Head of caudate nucleus (tissue), 42 donors: ENCODE measurements at regions not wholly inside any gene's neighbourhood (a gene's known extent, or its start where the extent isn't known, plus 50 kb on each side); places are given as distances from the start of the nearest gene placed in this dataset.
A peak's percentile ranks its signal among the peaks of the same experiment; 100 is the strongest.

Experiments
- DNase-seq, 42 donors: peaks; one replicate each; pipeline versions ENCODE4 v3.0.0 to v3.0.0-alpha.2; 2020 to 2021; ENCODE audit warnings: mixed read lengths in 7 of 42
- intact Hi-C: fragments of 100-400 bp; cut with DNase I; formaldehyde crosslinking; loops from one replicate; pipeline ENCODE4 v1.15.0; 2022

GRCh38 chr22:48887394-48888332 lies 940.0 kb downstream of the BRD1 start:
- DNase-seq: no peak
- intact Hi-C loops: no loop called here

GRCh38 chr22:48886604-48887393 lies 940.9 kb downstream of the BRD1 start:
- DNase-seq: peak in 14 of 42 donors; percentile 0 to 33 (median 12)
- intact Hi-C loops: no loop called here

- peak in 10 of 42 donors; percentile 2 to 27 (median 6) for DNase-seq
- intact Hi-C loops: no loop called here
These were observed 941.8 kb downstream of the BRD1 start for GRCh38 chr22:48885919-48886305.

GRCh38 chr22:48885271-48885918 lies 942.3 kb downstream of the BRD1 start:
- peak in 10 of 42 donors; percentile 3 to 32 (median 9) for DNase-seq
- intact Hi-C loops: no loop called here

- peak in 9 of 42 donors; percentile 3 to 36 (median 10) for DNase-seq
- intact Hi-C loops: no loop called here
These were observed 942.9 kb downstream of the BRD1 start for GRCh38 chr22:48884786-48885185.

GRCh38 chr22:48884324-48884723 lies 943.3 kb downstream of the BRD1 start:
- peak in 7 of 42 donors; percentile 0 to 26 (median 13) for DNase-seq
- intact Hi-C loops: no loop called here

- peak in 6 of 42 donors; percentile 6 to 30 (median 14) for DNase-seq
- intact Hi-C loops: no loop called here
These were observed 944.3 kb downstream of the BRD1 start for GRCh38 chr22:48883211-48883960.

GRCh38 chr22:48882636-48883200 lies 945.0 kb downstream of the BRD1 start:
- intact Hi-C loops: no loop called here
- peak in 5 of 42 donors; percentile 6 to 30 (median 14) for DNase-seq

- intact Hi-C loops: no loop called here
These were observed 946.2 kb downstream of the BRD1 start for GRCh38 chr22:48881326-48881980.

GRCh38 chr22:48880749-48881148 lies 946.9 kb downstream of the BRD1 start:
- intact Hi-C loops: no loop called here

More at GRCh38 chr22:48881326-48881980, 946.2 kb downstream of the BRD1 start:
- DNase-seq: peak in 5 of 42 donors; percentile 0 to 27 (median 11)

GRCh38 chr22:48876951-48877350 lies 950.7 kb downstream of the BRD1 start:
- no peak for DNase-seq

More at GRCh38 chr22:48880749-48881148, 946.9 kb downstream of the BRD1 start:
- DNase-seq: peak in 2 of 42 donors; percentile 2 to 20

GRCh38 chr22:48874956-48875355 lies 952.7 kb downstream of the BRD1 start:
- peak in 2 of 42 donors; percentile 8 to 19 for DNase-seq

More at GRCh38 chr22:48876951-48877350, 950.7 kb downstream of the BRD1 start:
- intact Hi-C loops: no loop called here

GRCh38 chr22:48873191-48873520 lies 954.5 kb downstream of the BRD1 start:
- intact Hi-C loops: no loop called here
- DNase-seq: no peak

More at GRCh38 chr22:48874956-48875355, 952.7 kb downstream of the BRD1 start:
- intact Hi-C loops: no loop called here

- intact Hi-C loops: no loop called here
These were observed 955.1 kb downstream of the BRD1 start for GRCh38 chr22:48872271-48873190.

GRCh38 chr22:48871176-48871840 lies 956.4 kb downstream of the BRD1 start:
- DNase-seq: peak in 2 of 42 donors; percentile 3 to 19
- intact Hi-C loops: no loop called here

More at GRCh38 chr22:48872271-48873190, 955.1 kb downstream of the BRD1 start:
- peak in 2 of 42 donors; percentile 9 to 16 for DNase-seq

GRCh38 chr22:48870436-48870835 lies 957.2 kb downstream of the BRD1 start:
- DNase-seq: no peak
- intact Hi-C loops: no loop called here
